Karpas-422 (cell line): ENCODE measurements at regions not wholly inside any gene's neighbourhood (a gene's known extent, or its start where the extent isn't known, plus 50 kb on each side); places are given as distances from the start of the nearest gene placed in this dataset. TPM values are rescaled to one million over a fixed set of nuclear protein-coding genes. Genes with fewer than 3 reads are reported as not detected.
"Not testable (repeated sequence)": the region's sequence is repeated elsewhere in the genome, so short reads cannot be mapped to it uniquely, and the experiment has no call there.

ENCODE experiments used
- DNase-seq: peaks from one replicate; pipeline ENCODE4 v3.0.0-alpha.2; 2015
- H2AFZ ChIP-seq: fragments of 200-600 bp; sonication (generic); 2 replicates; pipeline ENCODE4 v1.6.1; 2014; ENCODE audit warnings: antibody characterized with exemption, low read length, mixed read lengths
- H3K27ac ChIP-seq: fragments of 200-600 bp; sonication (generic); 2 replicates; pipeline ENCODE4 v1.5.1; 2014; ENCODE audit warnings: mild to moderate bottlenecking, low read length, moderate library complexity
- H3K27me3 ChIP-seq: fragments of 200-600 bp; sonication (generic); 2 replicates; pipeline ENCODE4 v1.6.1; 2014; ENCODE audit warnings: low read length, mixed read lengths
- H3K36me3 ChIP-seq: fragments of 200-600 bp; sonication (generic); 2 replicates; pipeline ENCODE4 v1.6.1; 2014; ENCODE audit warnings: low read length, mixed read lengths; ENCODE audit not compliant: insufficient read depth
- H3K4me1 ChIP-seq: fragments of 200-600 bp; sonication (generic); 2 replicates; pipeline ENCODE4 v1.6.1; 2014; ENCODE audit warnings: mild to moderate bottlenecking, low read length, mixed read lengths
- H3K4me2 ChIP-seq: fragments of 200-600 bp; sonication (generic); 2 replicates; pipeline ENCODE4 v1.6.1; 2014; ENCODE audit warnings: low read length, low read depth, mild to moderate bottlenecking; ENCODE audit not compliant: poor library complexity, severe bottlenecking
- H3K4me3 ChIP-seq: fragments of 200-600 bp; sonication (generic); 2 replicates; pipeline ENCODE4 v1.5.1; 2014; ENCODE audit warnings: mild to moderate bottlenecking, antibody characterized with exemption, low read length, mixed read lengths
- H3K79me2 ChIP-seq: fragments of 200-600 bp; sonication (generic); 2 replicates; pipeline ENCODE4 v1.6.1; 2014; ENCODE audit warnings: mild to moderate bottlenecking, low read length, mixed read lengths
- H3K9ac ChIP-seq: fragments of 200-600 bp; sonication (generic); 2 replicates; pipeline ENCODE4 v1.6.0; 2014; ENCODE audit warnings: low read length
- H3K9me2 ChIP-seq: fragments of 200-600 bp; sonication (generic), shearing (Covaris generic); replicated peaks from 2 replicates; pipeline ENCODE4 v1.6.0; 2014; ENCODE audit warnings: mild to moderate bottlenecking, low read length, moderate library complexity; ENCODE audit not compliant: insufficient read depth
- H3K9me3 ChIP-seq: fragments of 300-700, 200-600 bp; sonication (generic); 2 replicates; pipeline ENCODE4 v1.6.1; 2014; ENCODE audit warnings: low read length, mixed read lengths
- H4K20me1 ChIP-seq: fragments of 200-600 bp; sonication (generic); 2 replicates; pipeline ENCODE4 v1.6.1; 2014; ENCODE audit warnings: mild to moderate bottlenecking, antibody characterized with exemption, low read length, low read depth; ENCODE audit not compliant: insufficient read depth
- small RNA-seq: library from RNA; depleted of rRNA; stranded (forward); fragments of <200 nt; gene quantifications from one replicate; pipeline ENCODE3, GENCODE V24; 2014

- H3K9me2 ChIP-seq, H3K4me2 ChIP-seq, DNase-seq, H3K9ac ChIP-seq, H4K20me1 ChIP-seq, H3K4me3 ChIP-seq, H2AFZ ChIP-seq, H3K27ac ChIP-seq, H3K4me1 ChIP-seq, H3K9me3 ChIP-seq, H3K79me2 ChIP-seq, H3K27me3 ChIP-seq, H3K36me3 ChIP-seq: not testable (repeated sequence)
Observed at GRCh38 chr3:75609598-75609997, 54.5 kb upstream of the FRG2C start.

GRCh38 chr3:75610773-75611172, 53.4 kb upstream of the FRG2C start:
- no peaks in the 10 kb centered on the region for H3K4me1 ChIP-seq
- H3K36me3 ChIP-seq, result no peaks in the 10 kb centered on the region
- no peaks in the 10 kb centered on the region for H3K79me2 ChIP-seq
- no peak overlapping the region for H3K9ac ChIP-seq
- H3K9me3 ChIP-seq, result no peaks in the 10 kb centered on the region
- H3K9me2 ChIP-seq, result no peaks in the 10 kb centered on the region
- no peaks in the 10 kb centered on the region for H4K20me1 ChIP-seq
- no peak overlapping the region for H3K4me2 ChIP-seq
- H3K27ac ChIP-seq, result no peak overlapping the region
- no peak overlapping the region for H2AFZ ChIP-seq
- no peak overlapping the region for H3K4me3 ChIP-seq
- no peaks in the 10 kb centered on the region for H3K27me3 ChIP-seq
- DNase-seq, result no peak

- not testable (repeated sequence) for H2AFZ ChIP-seq, DNase-seq, H3K4me1 ChIP-seq, H3K4me2 ChIP-seq, H3K9ac ChIP-seq, H3K27ac ChIP-seq, H3K9me3 ChIP-seq, H3K79me2 ChIP-seq, H4K20me1 ChIP-seq, H3K4me3 ChIP-seq, H3K27me3 ChIP-seq, H3K36me3 ChIP-seq, H3K9me2 ChIP-seq
Observed at GRCh38 chr3:75611724-75612460, 52.2 kb upstream of the FRG2C start.

Small RNAs in the stretch of these regions (small RNA-seq; reads per million reads assigned to genes)
- gene AC139453.1 (not detected), gene LSP1P2 (not detected), gene MIR4444-2 (not detected), gene RN7SL294P (not detected), gene SNRPCP10 (not detected)
